GM23338 (cell line): ENCODE measurements at regions not wholly inside any gene's neighbourhood (a gene's known extent, or its start where the extent isn't known, plus 50 kb on each side); places are given as distances from the start of the nearest gene placed in this dataset.
A peak's percentile ranks its signal among the peaks of the same experiment; 100 is the strongest.

Experiments
- ATAC-seq: fragments of 200-7000 bp; cut with Tn5 transposase; 3 replicates; pipeline ENCODE4 v1.9.1; 2020
- DNase-seq: peaks from one replicate; pipeline ENCODE4 v3.0.0-alpha.2; 2015; ENCODE audit warnings: low spot score
- H2AFZ ChIP-seq: fragments of 200-600 bp; sonication (generic); 2 replicates; pipeline ENCODE4 v1.8.0; 2016; ENCODE audit warnings: antibody characterized with exemption, mild to moderate bottlenecking, moderate library complexity
- H3F3A ChIP-seq: fragments of 200-600 bp; sonication (generic); replicated peaks from 2 replicates; pipeline ENCODE4 v1.8.0; 2017; ENCODE audit warnings: antibody characterized with exemption, mixed run types, low read depth
- H3K27ac ChIP-seq: fragments of 200-600 bp; sonication (generic); 2 replicates; pipeline ENCODE4 v1.6.1; 2016; ENCODE audit warnings: low read depth
- H3K27me3 ChIP-seq: fragments of 200-600 bp; sonication (generic); 2 replicates; pipeline ENCODE4 v1.8.0; 2016; ENCODE audit warnings: mild to moderate bottlenecking, mixed run types, moderate library complexity; ENCODE audit not compliant: insufficient read depth
- H3K36me3 ChIP-seq: fragments of 200-600 bp; sonication (generic); 2 replicates; pipeline ENCODE4 v1.8.0; 2016; ENCODE audit warnings: mild to moderate bottlenecking; ENCODE audit not compliant: insufficient read depth
- H3K4me1 ChIP-seq: fragments of 200-600 bp; sonication (generic); 2 replicates; pipeline ENCODE4 v1.8.0; 2016; ENCODE audit warnings: mild to moderate bottlenecking, moderate library complexity; ENCODE audit not compliant: insufficient read depth
- H3K4me2 ChIP-seq: fragments of 200-600 bp; sonication (generic); 2 replicates; pipeline ENCODE4 v1.7.1; 2017; ENCODE audit warnings: mixed run types
- H3K4me3 ChIP-seq: fragments of 200-600 bp; sonication (generic); 2 replicates; pipeline ENCODE4 v1.6.1; 2016; ENCODE audit warnings: mixed run types
- H3K79me2 ChIP-seq: fragments of 200-600 bp; sonication (generic); replicated peaks from 2 replicates; pipeline ENCODE4 v1.8.0; 2017; ENCODE audit warnings: mild to moderate bottlenecking; ENCODE audit not compliant: insufficient read depth
- H3K9me2 ChIP-seq: fragments of 200-600 bp; sonication (generic); 2 replicates; pipeline ENCODE4 v1.8.0; 2017; ENCODE audit not compliant: insufficient read depth
- H4K20me1 ChIP-seq: fragments of 200-600 bp; sonication (generic); replicated peaks from 2 replicates; pipeline ENCODE4 v1.8.0; 2017; ENCODE audit warnings: mild to moderate bottlenecking; ENCODE audit not compliant: insufficient read depth
- H3K27ac Mint-ChIP-seq: 2 replicates; pipeline ENCODE4 v1.8.0; 2020; ENCODE audit warnings: inconsistent platforms, mild to moderate bottlenecking, moderate library complexity, mixed read lengths
- H3K27me3 Mint-ChIP-seq: 3 replicates; pipeline ENCODE4 v1.8.0; 2022; ENCODE audit warnings: low read depth, mild to moderate bottlenecking, moderate library complexity, mixed read lengths, inconsistent platforms; ENCODE audit not compliant: insufficient read depth, poor library complexity
- H3K36me3 Mint-ChIP-seq: 3 replicates; pipeline ENCODE4 v1.8.0; 2021; ENCODE audit warnings: low read depth, mild to moderate bottlenecking, inconsistent platforms, moderate library complexity, mixed read lengths
- H3K4me1 Mint-ChIP-seq: 3 replicates; pipeline ENCODE4 v1.8.0; 2020; ENCODE audit warnings: mild to moderate bottlenecking, inconsistent platforms, mixed read lengths
- H3K4me3 Mint-ChIP-seq: 3 replicates; pipeline ENCODE4 v1.8.0; 2021; ENCODE audit warnings: moderate library complexity, mild to moderate bottlenecking, inconsistent platforms, mixed read lengths
- H3K9me3 Mint-ChIP-seq: 3 replicates; pipeline ENCODE4 v1.8.0; 2020; ENCODE audit warnings: moderate library complexity, mild to moderate bottlenecking, inconsistent platforms, mixed read lengths
- CREB1 ChIP-seq: fragments of 250-450 bp; sonication (Bioruptor Pico); IDR thresholded peaks from 2 replicates; pipeline ENCODE4 v1.5.0; 2020; ENCODE audit warnings: low read depth, mild to moderate bottlenecking, moderate library complexity
- CTCF ChIP-seq, 2 experiments: fragments of 200-600 bp in 1 of 2; sonication (generic) in 1 of 2; conservative IDR thresholded peaks; 2 replicates each; pipeline versions ENCODE4 v1.5.1 to v1.6.1; 2016 to 2017; ENCODE audit warnings: antibody characterized with exemption in 2 of 2, low read depth in 2 of 2, mild to moderate bottlenecking in 2 of 2, moderate library complexity in 1 of 2
- EZH2 ChIP-seq: fragments of 200-600 bp; sonication (generic); IDR thresholded peaks from one replicate; pipeline ENCODE4 v1.8.0; 2017; ENCODE audit warnings: antibody characterized with exemption, mild to moderate bottlenecking, low read depth; ENCODE audit not compliant: unreplicated experiment
- JUNB ChIP-seq: IDR thresholded peaks from one replicate; pipeline ENCODE4 v1.6.1; 2016; ENCODE audit warnings: antibody characterized with exemption; ENCODE audit not compliant: unreplicated experiment
- STAT1 ChIP-seq: IDR thresholded peaks from one replicate; pipeline ENCODE4 v1.6.1; 2016; ENCODE audit warnings: antibody characterized with exemption; ENCODE audit not compliant: unreplicated experiment
- ZNF114 ChIP-seq: fragments of 250-450 bp; sonication (Bioruptor Pico); IDR thresholded peaks from 2 replicates; pipeline ENCODE4 v1.5.0; 2020; ENCODE audit warnings: mild to moderate bottlenecking, moderate library complexity
- ZNF462 ChIP-seq: fragments of 250-450 bp; sonication (Bioruptor Pico); IDR thresholded peaks from 2 replicates; pipeline ENCODE4 v1.5.0; 2020; ENCODE audit warnings: mild to moderate bottlenecking, moderate library complexity

GRCh38 chr16:87068762-87069150, 248.4 kb downstream of the C16orf95 start:
- H3K27me3 Mint-ChIP-seq = peaks cover 6% of the 10 kb centered on the region
- ATAC-seq (no peak), DNase-seq (no peak)
- H3K36me3 Mint-ChIP-seq = no peaks in the 10 kb centered on the region
- TF ChIP-seq ZNF462 (CRISPR knock-in tag) (no peak), CREB1 (CRISPR knock-in tag) (no peak), STAT1 (no peak), JUNB (no peak), ZNF114 (CRISPR knock-in tag) (no peak), EZH2 (no peak), CTCF (conservative IDR thresholded peaks at IDR 0.05; ENCODE audit: low read depth in 2 of 2) (no peak)
- Histone ChIP-seq H3K9me2 (no peaks in the 10 kb centered on the region), H3K79me2 (no peaks in the 10 kb centered on the region), H3K36me3 (no peaks in the 10 kb centered on the region), H3K4me2 (no peak overlapping the region), H3K27me3 (no peaks in the 10 kb centered on the region), H4K20me1 (no peaks in the 10 kb centered on the region), H2AFZ (peak overlapping the region; percentile 76; the same call in 1 of the 2 replicates), H3K4me1 (peaks cover 24% of the 10 kb centered on the region), H3K27ac (no peak overlapping the region), H3K4me3 (no peak overlapping the region), H3F3A (no peaks in the 10 kb centered on the region)
- H3K9me3 Mint-ChIP-seq = no peaks in the 10 kb centered on the region
- peaks cover 37% of the 10 kb centered on the region for H3K4me1 Mint-ChIP-seq
- no peak overlapping the region for H3K27ac Mint-ChIP-seq
- no peak overlapping the region for H3K4me3 Mint-ChIP-seq
